ENCODE measurements at regions not wholly inside any gene's neighbourhood (a gene's known extent, or its start where the extent isn't known, plus 50 kb on each side); places are given as distances from the start of the nearest gene placed in this dataset.
A peak's percentile ranks its signal among the peaks of the same experiment; 100 is the strongest.

GRCh38 chr10:33553748-33554571, 219.5 kb upstream of the NRP1 start:
- H3K27ac ChIP-seq (ENCODE audit: low read depth, low read length) = no peak overlapping the region
- no peak overlapping the region for H2AFZ ChIP-seq (ENCODE audit: low read length)
- H3K4me3 ChIP-seq (ENCODE audit: insufficient read depth, low read length) = no peak overlapping the region
- H3K27me3 ChIP-seq (ENCODE audit: insufficient read depth, low read length) = no peaks in the 10 kb centered on the region
- no peaks in the 10 kb centered on the region for H3K79me2 ChIP-seq (ENCODE audit: insufficient read depth, low read length)
- no peak for TF ChIP-seq CTCF (IDR thresholded peaks at IDR 0.05; ENCODE audit: extremely low read depth, low read depth, low read length)
- DNase-seq (ENCODE audit: insufficient read length, low spot score, missing footprints) = no peak
- no peaks in the 10 kb centered on the region for H4K20me1 ChIP-seq (ENCODE audit: insufficient read depth, low read length)
- no peaks in the 10 kb centered on the region for H3K9me3 ChIP-seq (ENCODE audit: low read depth, low read length)
- peaks cover 3% of the 10 kb centered on the region for H3K4me1 ChIP-seq (ENCODE audit: insufficient read depth, low read length)
- H3K4me2 ChIP-seq (ENCODE audit: insufficient read depth, low read length) = no peak overlapping the region
- H3K36me3 ChIP-seq (ENCODE audit: insufficient read depth, low read length) = no peaks in the 10 kb centered on the region

- H3K4me1 ChIP-seq (ENCODE audit: insufficient read depth, low read length) = no peaks in the 10 kb centered on the region
- no peak overlapping the region for H3K4me2 ChIP-seq (ENCODE audit: insufficient read depth, low read length)
- no peak overlapping the region for H2AFZ ChIP-seq (ENCODE audit: low read length)
- H3K4me3 ChIP-seq (ENCODE audit: insufficient read depth, low read length) = no peak overlapping the region
- no peaks in the 10 kb centered on the region for H3K27me3 ChIP-seq (ENCODE audit: insufficient read depth, low read length)
- no peak for DNase-seq (ENCODE audit: insufficient read length, low spot score, missing footprints)
- H3K36me3 ChIP-seq (ENCODE audit: insufficient read depth, low read length) = no peaks in the 10 kb centered on the region
- H3K79me2 ChIP-seq (ENCODE audit: insufficient read depth, low read length) = no peaks in the 10 kb centered on the region
- no peak overlapping the region for H3K27ac ChIP-seq (ENCODE audit: low read depth, low read length)
- TF ChIP-seq CTCF (IDR thresholded peaks at IDR 0.05; ENCODE audit: extremely low read depth, low read depth, low read length) = no peak
- no peaks in the 10 kb centered on the region for H4K20me1 ChIP-seq (ENCODE audit: insufficient read depth, low read length)
- no peaks in the 10 kb centered on the region for H3K9me3 ChIP-seq (ENCODE audit: low read depth, low read length)
Observed at GRCh38 chr10:33552290-33552689, 217.8 kb upstream of the NRP1 start.

- no peak overlapping the region for H3K4me2 ChIP-seq (ENCODE audit: insufficient read depth, low read length)
- no peak for TF ChIP-seq CTCF (IDR thresholded peaks at IDR 0.05; ENCODE audit: extremely low read depth, low read depth, low read length)
- no peak overlapping the region for H3K27ac ChIP-seq (ENCODE audit: low read depth, low read length)
- H3K36me3 ChIP-seq (ENCODE audit: insufficient read depth, low read length) = no peaks in the 10 kb centered on the region
- no peaks in the 10 kb centered on the region for H3K9me3 ChIP-seq (ENCODE audit: low read depth, low read length)
- H3K79me2 ChIP-seq (ENCODE audit: insufficient read depth, low read length) = no peaks in the 10 kb centered on the region
- H3K27me3 ChIP-seq (ENCODE audit: insufficient read depth, low read length) = no peaks in the 10 kb centered on the region
- H3K4me1 ChIP-seq (ENCODE audit: insufficient read depth, low read length) = no peaks in the 10 kb centered on the region
- H4K20me1 ChIP-seq (ENCODE audit: insufficient read depth, low read length) = no peaks in the 10 kb centered on the region
- H2AFZ ChIP-seq (ENCODE audit: low read length) = no peak overlapping the region
- H3K4me3 ChIP-seq (ENCODE audit: insufficient read depth, low read length) = no peak overlapping the region
- peak; percentile 18 for DNase-seq (ENCODE audit: insufficient read length, low spot score, missing footprints)
Observed at GRCh38 chr10:33550811-33551210, 216.3 kb upstream of the NRP1 start.

GRCh38 chr10:33547976-33548375, 213.5 kb upstream of the NRP1 start:
- Histone ChIP-seq H3K9me3 (ENCODE audit: low read depth, low read length) (no peaks in the 10 kb centered on the region), H4K20me1 (ENCODE audit: insufficient read depth, low read length) (no peaks in the 10 kb centered on the region), H3K4me3 (ENCODE audit: insufficient read depth, low read length) (no peak overlapping the region), H3K79me2 (ENCODE audit: insufficient read depth, low read length) (no peaks in the 10 kb centered on the region), H3K4me1 (ENCODE audit: insufficient read depth, low read length) (no peaks in the 10 kb centered on the region), H3K36me3 (ENCODE audit: insufficient read depth, low read length) (no peaks in the 10 kb centered on the region), H3K27ac (ENCODE audit: low read depth, low read length) (no peak overlapping the region), H3K27me3 (ENCODE audit: insufficient read depth, low read length) (no peaks in the 10 kb centered on the region), H3K4me2 (ENCODE audit: insufficient read depth, low read length) (no peak overlapping the region), H2AFZ (ENCODE audit: low read length) (no peak overlapping the region)
- no peak for TF ChIP-seq CTCF (IDR thresholded peaks at IDR 0.05; ENCODE audit: extremely low read depth, low read depth, low read length)
- DNase-seq (ENCODE audit: insufficient read length, low spot score, missing footprints) = no peak

Measured in osteoblast (primary cell).